NCI-H2227 (cell line): ENCODE measurements at regions not wholly inside any gene's neighbourhood (a gene's known extent, or its start where the extent isn't known, plus 50 kb on each side); places are given as distances from the start of the nearest gene placed in this dataset.
"Not testable (repeated sequence)": the region's sequence is repeated elsewhere in the genome, so short reads cannot be mapped to it uniquely, and the experiment has no call there.

ENCODE experiments used
- DNase-seq: peaks from one replicate; lab custom pipeline; 2025; ENCODE audit not compliant: unreplicated experiment; lab: John Stamatoyannopoulos, UW

DNA sequence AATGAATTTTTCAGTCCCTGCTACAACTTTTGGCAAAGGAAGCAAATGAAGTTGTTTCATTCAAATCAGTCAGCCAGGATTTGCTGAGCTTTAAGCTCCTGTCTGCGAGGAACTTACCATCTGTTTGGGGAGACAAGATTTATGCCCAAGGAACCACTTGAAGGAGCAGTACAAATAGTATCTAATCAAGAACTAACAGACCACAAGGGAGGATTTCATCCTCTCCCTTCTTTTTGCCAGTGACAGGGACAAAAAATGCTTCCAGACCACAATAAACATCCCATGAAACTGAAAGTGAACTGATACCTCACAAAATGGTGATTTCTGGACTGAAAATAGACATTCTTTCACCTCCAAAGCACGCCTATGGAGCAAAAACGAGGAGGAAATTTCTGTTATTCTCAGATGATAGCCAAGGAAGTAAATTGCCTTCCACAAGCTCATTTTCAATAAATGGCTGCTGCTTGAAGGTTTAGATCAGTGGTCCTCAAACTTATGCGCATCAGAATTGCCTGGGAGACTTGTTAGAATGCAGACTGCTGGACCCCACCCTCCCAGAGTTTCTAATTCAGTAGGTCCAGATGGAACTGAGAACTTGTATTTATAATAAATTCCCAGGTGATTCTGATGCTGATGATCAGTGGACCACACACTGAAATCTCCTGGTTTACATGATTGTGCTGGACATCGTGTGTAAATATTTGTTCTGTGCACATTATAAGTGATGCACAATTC lies 202.4 kb upstream of the GADL1 start:
- no peak for DNase-seq

DNA sequence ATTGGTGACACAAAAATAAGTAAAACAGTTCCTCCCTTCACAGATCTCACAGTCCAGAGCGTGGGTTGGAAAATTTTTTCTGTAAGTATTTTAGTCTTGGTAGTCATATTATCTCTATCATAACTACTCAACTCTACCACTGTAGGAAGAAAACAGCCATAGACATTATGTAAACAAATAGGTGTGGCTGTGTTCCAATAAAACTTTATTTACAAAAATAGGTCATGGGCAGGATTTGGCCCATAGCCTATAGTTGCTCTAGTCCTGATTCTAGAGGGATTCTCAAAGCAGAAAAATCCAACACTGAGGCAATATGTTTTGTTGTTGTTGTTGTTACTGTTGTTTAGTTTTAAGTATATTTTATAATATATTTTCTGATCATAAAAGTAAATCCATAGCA lies 206.1 kb upstream of the GADL1 start:
- DNase-seq = no peak

GRCh38 chr3:31101285-31101684 lies 206.8 kb upstream of the GADL1 start:
- not testable (repeated sequence) for DNase-seq

- DNase-seq = no peak
Observed at GRCh38 chr3:31102196-31102879, 207.9 kb upstream of the GADL1 start.

DNA sequence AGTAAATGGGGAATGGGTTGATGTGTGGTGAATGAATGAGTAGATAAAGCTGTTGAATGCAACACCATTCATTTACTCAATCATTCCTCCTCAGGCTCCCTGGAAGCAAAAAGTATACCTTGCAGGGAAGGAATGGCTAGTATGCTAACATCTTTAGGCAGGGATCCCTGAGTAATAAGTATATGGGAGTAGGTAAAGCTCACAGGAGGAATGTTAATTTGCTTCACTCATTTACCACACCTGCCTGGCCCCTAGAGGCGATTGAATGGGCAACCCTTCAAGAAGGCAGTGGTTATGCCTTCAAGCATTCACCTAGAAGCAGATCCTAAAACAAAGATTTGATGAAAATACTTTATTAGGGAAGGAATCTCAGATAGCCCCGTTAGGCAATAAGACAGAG lies 208.7 kb upstream of the GADL1 start:
- DNase-seq = no peak

GRCh38 chr3:31103623-31104180 lies 209.2 kb upstream of the GADL1 start:
- no peak for DNase-seq

GRCh38 chr3:31105011-31105410 lies 210.6 kb upstream of the GADL1 start:
- DNase-seq = no peak

GRCh38 chr3:31105438-31106077 lies 211.1 kb upstream of the GADL1 start:
- no peak for DNase-seq

DNA sequence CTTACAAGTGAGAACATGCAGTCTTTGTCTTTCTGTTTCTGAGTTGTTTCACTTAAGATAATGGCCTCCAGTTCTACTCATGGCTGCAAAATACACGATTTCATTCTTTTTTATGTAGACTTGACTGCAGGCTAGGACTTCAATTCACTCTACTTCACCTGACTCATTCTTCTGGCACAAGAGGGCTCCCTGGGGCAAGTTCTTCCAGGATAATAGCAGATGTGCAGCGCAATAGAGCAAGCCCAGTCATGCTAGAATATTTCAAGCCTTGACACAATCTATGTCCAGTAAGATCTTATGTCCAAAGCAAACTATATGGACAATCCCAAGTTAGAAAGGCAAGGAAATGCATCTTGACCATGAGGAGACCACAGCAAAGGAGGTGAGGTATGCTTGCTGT lies 211.7 kb upstream of the GADL1 start:
- DNase-seq = no peak

DNA sequence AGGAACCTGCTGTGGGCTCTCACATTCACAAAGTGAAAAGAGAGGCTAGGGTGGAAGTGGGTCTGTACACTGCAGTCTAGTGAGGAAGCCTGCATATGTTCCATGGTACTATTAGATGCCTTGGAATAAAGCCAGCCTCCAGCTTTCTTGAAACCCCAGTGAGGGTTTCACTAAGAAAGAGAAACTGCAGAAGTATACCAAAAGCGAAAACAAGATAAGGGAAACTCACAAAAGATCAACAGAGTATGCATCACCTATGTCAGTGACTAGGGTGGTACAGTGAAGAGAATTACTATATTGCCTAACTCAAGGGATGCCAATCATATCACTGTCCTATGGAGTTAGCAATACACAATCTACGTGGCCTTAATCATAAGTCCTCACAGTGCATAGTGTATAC lies 212.5 kb upstream of the GADL1 start:
- DNase-seq = no peak

GRCh38 chr3:31114929-31115283 lies 220.4 kb upstream of the GADL1 start:
- no peak for DNase-seq

DNA sequence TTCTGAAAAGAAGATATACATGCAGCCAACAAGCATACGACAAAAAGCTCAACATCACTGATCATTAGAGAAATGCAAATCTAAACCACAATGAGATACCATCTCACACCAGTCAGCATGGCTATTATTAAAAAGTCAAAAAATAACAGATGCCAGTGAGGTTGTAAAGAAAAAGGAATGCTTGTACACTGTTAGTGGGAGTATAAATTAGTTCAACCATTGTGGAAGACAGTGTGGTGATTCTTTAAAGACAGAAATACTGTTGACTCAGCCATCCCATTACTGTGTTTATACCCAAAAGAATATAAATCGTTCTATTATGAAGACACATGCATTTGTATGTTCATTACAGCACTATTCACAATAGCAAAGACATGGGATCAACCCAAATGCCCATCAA lies 221.1 kb upstream of the GADL1 start:
- DNase-seq = not testable (repeated sequence)

DNA sequence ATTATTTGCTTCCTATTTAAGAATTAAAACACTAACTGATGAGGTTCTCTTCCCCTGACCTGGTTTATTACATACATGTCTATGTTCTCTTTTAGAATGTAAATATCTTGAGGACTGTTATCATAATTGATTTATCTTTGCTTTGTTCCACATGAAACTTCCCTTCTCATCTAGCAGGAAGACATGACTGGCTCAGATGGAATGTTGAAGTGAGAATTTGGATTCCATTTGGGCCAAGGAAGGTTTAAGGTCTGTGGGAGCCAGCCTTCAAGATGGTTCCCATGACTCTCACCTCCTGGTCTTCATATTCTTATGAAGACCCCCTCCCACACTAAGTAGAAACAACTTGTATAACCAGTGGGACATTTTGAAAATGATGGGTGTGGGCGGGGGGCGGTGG lies 222.2 kb upstream of the GADL1 start:
- DNase-seq = no peak

DNA sequence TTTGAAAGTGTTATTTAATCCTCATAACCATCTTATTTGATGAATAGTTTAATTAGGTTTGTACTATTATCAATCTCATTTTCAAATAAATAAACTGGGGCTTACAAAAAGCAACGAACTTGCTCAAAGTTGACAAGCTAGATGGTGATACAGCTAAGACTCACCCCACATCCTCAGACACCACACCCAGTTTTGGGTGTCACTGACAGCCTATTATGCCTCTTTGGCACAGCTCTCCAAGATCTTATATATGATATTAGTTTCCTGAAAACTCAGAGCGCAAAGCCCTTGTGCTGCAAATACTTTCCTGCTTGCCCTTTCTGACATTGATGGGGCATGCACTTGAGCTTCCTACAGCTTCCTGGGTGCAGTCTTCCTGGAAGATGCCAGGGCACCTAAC lies 223.4 kb upstream of the GADL1 start:
- no peak for DNase-seq

GRCh38 chr3:31124373-31124772 lies 229.9 kb upstream of the GADL1 start:
- DNase-seq = no peak

GRCh38 chr3:31125413-31126020 lies 231.1 kb upstream of the GADL1 start:
- DNase-seq = no peak

DNA sequence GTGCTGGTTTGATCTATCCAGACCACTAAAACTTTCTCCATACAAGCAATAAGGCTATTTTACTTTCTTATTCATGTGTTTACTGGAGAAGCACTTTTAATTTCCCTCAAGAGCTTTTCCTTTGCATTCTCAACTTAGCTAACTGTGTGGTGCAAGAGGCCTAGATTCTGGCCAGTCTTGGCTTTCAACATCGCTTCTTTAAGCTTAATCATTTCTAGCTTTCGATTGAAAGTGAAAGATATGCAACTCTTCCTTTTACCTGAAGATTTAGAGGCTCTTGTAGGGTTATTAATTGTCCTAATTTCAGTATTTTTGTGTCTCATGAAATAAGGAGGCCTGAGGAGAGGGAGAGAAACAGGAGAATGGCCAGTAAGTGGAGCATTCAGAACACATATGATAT lies 234.8 kb upstream of the GADL1 start:
- no peak for DNase-seq

- peak; percentile 2 for DNase-seq
Observed at GRCh38 chr3:31132132-31132769, 237.8 kb upstream of the GADL1 start.

DNA sequence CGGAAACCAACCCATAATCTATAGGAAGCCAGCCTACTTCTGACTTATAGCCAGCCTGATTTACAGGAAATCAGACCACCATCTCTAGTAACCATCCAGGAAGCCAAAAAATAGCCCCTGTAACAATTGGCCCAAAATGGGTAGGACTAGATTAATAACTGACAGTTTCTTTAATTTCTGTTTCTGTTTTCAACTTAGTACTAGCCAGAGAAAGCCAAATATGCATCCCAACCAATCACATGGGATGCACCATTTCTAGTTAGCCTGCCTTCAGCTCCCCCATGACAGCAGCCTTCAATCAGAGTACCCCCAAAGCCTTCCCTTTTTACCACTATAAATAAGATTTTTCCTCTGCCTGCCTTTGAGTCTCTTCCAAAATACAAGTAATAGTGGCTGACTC lies 239.1 kb upstream of the GADL1 start:
- DNase-seq = no peak

DNA sequence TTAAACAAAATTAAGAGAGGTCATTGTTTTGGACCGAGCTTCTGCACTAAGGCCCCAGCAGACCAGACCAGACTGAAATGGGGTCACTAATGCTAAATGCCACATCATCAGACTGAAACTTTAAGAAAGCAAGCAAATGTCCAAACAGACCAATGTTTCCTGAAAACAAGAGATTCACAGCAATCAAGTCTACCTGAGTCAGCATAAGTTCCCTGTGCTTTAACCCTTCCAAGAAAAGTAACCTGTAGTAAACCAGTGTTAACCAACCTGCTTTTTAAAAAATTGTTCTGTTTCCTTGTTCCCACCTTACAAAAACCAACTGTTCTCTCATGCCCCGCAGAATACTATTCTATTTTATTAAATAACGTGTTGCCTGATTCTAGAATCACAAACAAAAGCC lies 241.1 kb upstream of the GADL1 start:
- no peak for DNase-seq
